ENCODE measurements at regions not wholly inside any gene's neighbourhood (a gene's known extent, or its start where the extent isn't known, plus 50 kb on each side); places are given as distances from the start of the nearest gene placed in this dataset.

- H3K36me3 ChIP-seq: no peaks in the 10 kb centered on the region
- no peaks in the 10 kb centered on the region for H3K4me1 ChIP-seq
- WGBS, 4 donors: 91 to 96% (median 96%) methylated on average over 2 of the region's 2 CpGs
- DNase-seq (no peak), ATAC-seq (no peak)
- no peak overlapping the region for H3K27ac ChIP-seq
- H3K4me3 ChIP-seq: no peak overlapping the region
- no peaks in the 10 kb centered on the region for H3K27me3 ChIP-seq
- H3K9me3 ChIP-seq: peaks cover 0 to 7% (median 0%) of the 10 kb centered on the region in 12 donors
- TF ChIP-seq, protein P1, sequence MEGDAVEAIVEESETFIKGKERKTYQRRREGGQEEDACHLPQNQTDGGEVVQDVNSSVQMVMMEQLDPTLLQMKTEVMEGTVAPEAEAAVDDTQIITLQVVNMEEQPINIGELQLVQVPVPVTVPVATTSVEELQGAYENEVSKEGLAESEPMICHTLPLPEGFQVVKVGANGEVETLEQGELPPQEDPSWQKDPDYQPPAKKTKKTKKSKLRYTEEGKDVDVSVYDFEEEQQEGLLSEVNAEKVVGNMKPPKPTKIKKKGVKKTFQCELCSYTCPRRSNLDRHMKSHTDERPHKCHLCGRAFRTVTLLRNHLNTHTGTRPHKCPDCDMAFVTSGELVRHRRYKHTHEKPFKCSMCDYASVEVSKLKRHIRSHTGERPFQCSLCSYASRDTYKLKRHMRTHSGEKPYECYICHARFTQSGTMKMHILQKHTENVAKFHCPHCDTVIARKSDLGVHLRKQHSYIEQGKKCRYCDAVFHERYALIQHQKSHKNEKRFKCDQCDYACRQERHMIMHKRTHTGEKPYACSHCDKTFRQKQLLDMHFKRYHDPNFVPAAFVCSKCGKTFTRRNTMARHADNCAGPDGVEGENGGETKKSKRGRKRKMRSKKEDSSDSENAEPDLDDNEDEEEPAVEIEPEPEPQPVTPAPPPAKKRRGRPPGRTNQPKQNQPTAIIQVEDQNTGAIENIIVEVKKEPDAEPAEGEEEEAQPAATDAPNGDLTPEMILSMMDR (IDR thresholded peaks at IDR 0.05): no peak
- no peak for TF ChIP-seq POLR2A (IDR thresholded peaks at IDR 0.05)
- intact Hi-C loops (cut with DNase I): no loop called here
Observed at GRCh38 chr3:196147116-196147515, 64.1 kb downstream of the ZDHHC19 start.

DNA sequence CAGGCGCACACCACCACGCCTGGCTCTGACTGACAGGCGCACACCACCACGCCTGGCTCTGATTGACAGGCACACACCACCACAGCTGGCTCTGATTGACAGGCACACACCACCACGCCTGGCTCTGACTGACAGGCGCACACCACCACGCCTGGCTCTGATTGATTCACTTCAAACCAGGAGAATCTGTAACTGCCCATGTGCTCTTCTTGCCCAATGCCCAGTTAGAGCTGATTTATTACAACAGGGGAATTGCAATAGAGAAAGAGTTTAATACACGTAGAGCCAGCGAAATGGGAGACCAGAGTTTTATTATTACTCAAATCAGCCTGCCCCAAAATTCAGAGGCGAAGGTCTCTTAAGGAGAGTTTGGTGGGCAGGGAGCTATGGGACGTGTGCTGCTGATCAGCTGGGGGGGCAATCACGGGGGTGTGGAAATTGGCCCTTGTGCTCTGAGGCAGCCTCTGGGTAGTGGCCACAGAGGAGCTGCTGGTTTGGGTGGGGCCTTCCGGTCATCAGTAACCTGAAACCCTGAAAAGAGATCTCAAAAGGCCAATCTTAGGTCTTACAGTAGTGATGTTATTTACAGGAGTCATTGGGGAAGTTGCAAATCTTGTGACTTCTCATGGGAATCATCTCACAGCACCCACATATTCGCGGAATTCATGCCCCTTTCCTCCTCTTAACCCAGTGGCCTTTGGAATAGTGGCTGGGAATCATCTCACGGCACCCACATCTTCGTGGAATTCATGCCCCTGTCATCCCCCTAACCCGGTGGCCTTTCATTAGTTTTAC is 63.8 kb upstream of the TFRC start:
- Histone ChIP-seq H3K27me3 (no peaks in the 10 kb centered on the region), H3K36me3 (no peaks in the 10 kb centered on the region), H3K4me1 (no peaks in the 10 kb centered on the region), H3K27ac (no peak overlapping the region), H3K4me3 (no peak overlapping the region), H3K9me3 (peaks cover 0 to 7% (median 0%) of the 10 kb centered on the region in 12 donors)
- 86 to 91% (median 90%) methylated on average over 13 to 17 of the region's 18 CpGs for WGBS, 4 donors
- TF ChIP-seq, protein P1 (IDR thresholded peaks at IDR 0.05): no peak
- no peak for TF ChIP-seq POLR2A (IDR thresholded peaks at IDR 0.05)
- DNase-seq (no peak), ATAC-seq (no peak)
- intact Hi-C loops (cut with DNase I): no loop called here

- intact Hi-C loops (cut with DNase I): no loop called here
- Histone ChIP-seq H3K36me3 (no peaks in the 10 kb centered on the region), H3K9me3 (peaks cover 0 to 1% (median 0%) of the 10 kb centered on the region in 12 donors), H3K4me3 (no peak overlapping the region), H3K27me3 (no peaks in the 10 kb centered on the region), H3K27ac (no peak overlapping the region), H3K4me1 (no peaks in the 10 kb centered on the region)
- ATAC-seq (no peak), DNase-seq (no peak)
- no peak for TF ChIP-seq POLR2A (IDR thresholded peaks at IDR 0.05)
- TF ChIP-seq, protein P1 (IDR thresholded peaks at IDR 0.05): no peak
- 68 to 83% (median 74%) methylated on average over 19 of the region's 19 CpGs for WGBS, 4 donors
Observed at GRCh38 chr3:196144383-196145105, 62.7 kb upstream of the TFRC start.

GRCh38 chr3:196143708-196144382 is 62.0 kb upstream of the TFRC start:
- DNase-seq: no peak
- Histone ChIP-seq H3K9me3 (no peaks in the 10 kb centered on the region), H3K27ac (no peak overlapping the region), H3K4me1 (peaks cover 0 to 1% (median 0%) of the 10 kb centered on the region in 12 donors), H3K27me3 (no peaks in the 10 kb centered on the region), H3K4me3 (no peak overlapping the region), H3K36me3 (no peaks in the 10 kb centered on the region)
- intact Hi-C loops (cut with DNase I): no loop called here
- no peak for TF ChIP-seq POLR2A (IDR thresholded peaks at IDR 0.05)
- TF ChIP-seq, protein P1 (IDR thresholded peaks at IDR 0.05): no peak
- WGBS, 4 donors: 85 to 93% (median 92%) methylated on average over 15 to 17 of the region's 17 CpGs
- ATAC-seq: no peak

Data from heart left ventricle (tissue), 16 donors.